OCI-LY1 (cell line): ENCODE measurements at regions not wholly inside any gene's neighbourhood (a gene's known extent, or its start where the extent isn't known, plus 50 kb on each side); places are given as distances from the start of the nearest gene placed in this dataset.

Experiments used
- H2AFZ ChIP-seq: fragments of 200-600 bp; sonication (generic), shearing (Covaris generic); 2 replicates; pipeline ENCODE4 v1.6.0; 2014; ENCODE audit warnings: antibody characterized with exemption, mild to moderate bottlenecking, low read length
- H3F3A ChIP-seq: fragments of 200-600 bp; sonication (generic), shearing (Covaris generic); 2 replicates; pipeline ENCODE4 v1.6.0; 2014; ENCODE audit warnings: mild to moderate bottlenecking, antibody characterized with exemption, low read length, moderate library complexity; ENCODE audit not compliant: insufficient read depth
- H3K27ac ChIP-seq: fragments of 200-600 bp; sonication (generic); 2 replicates; pipeline ENCODE4 v1.5.1; 2014; ENCODE audit warnings: low read length, mixed run types, mild to moderate bottlenecking, low read depth; ENCODE audit not compliant: poor library complexity, severe bottlenecking
- H3K27me3 ChIP-seq: fragments of 200-600 bp; sonication (generic); 2 replicates; pipeline ENCODE4 v1.6.0; 2014; ENCODE audit warnings: antibody characterized with exemption, mild to moderate bottlenecking, low read length, moderate library complexity; ENCODE audit not compliant: insufficient read depth
- H3K36me3 ChIP-seq: fragments of 200-600 bp; sonication (generic); 2 replicates; pipeline ENCODE4 v1.6.1; 2014; ENCODE audit warnings: mild to moderate bottlenecking, antibody characterized with exemption, low read length, moderate library complexity, mixed read lengths; ENCODE audit not compliant: insufficient read depth
- H3K4me1 ChIP-seq: fragments of 200-600 bp; sonication (generic); 2 replicates; pipeline ENCODE4 v1.5.1; 2014; ENCODE audit warnings: mild to moderate bottlenecking, low read length, moderate library complexity; ENCODE audit not compliant: insufficient read depth, severe bottlenecking
- H3K4me2 ChIP-seq: fragments of 200-600 bp; sonication (generic), shearing (Covaris generic); 2 replicates; pipeline ENCODE4 v1.6.1; 2014; ENCODE audit warnings: low read length
- H3K4me3 ChIP-seq: fragments of 200-600 bp; sonication (generic); 2 replicates; pipeline ENCODE4 v1.5.1; 2014; ENCODE audit warnings: low read length, low read depth, mild to moderate bottlenecking, mixed read lengths; ENCODE audit not compliant: poor library complexity, severe bottlenecking
- H3K79me2 ChIP-seq: fragments of 200-600 bp; shearing (Covaris generic); 2 replicates; pipeline ENCODE4 v1.6.1; 2016; ENCODE audit warnings: mixed run types, low read length, mixed read lengths; ENCODE audit not compliant: insufficient read depth
- H3K9ac ChIP-seq: fragments of 200-600 bp; sonication (generic), shearing (Covaris generic); 2 replicates; pipeline ENCODE4 v1.6.1; 2014; ENCODE audit warnings: mild to moderate bottlenecking, low read length, mixed read lengths
- H3K9me2 ChIP-seq: fragments of 200-600 bp; sonication (generic), shearing (Covaris generic); 2 replicates; pipeline ENCODE4 v1.6.1; 2014; ENCODE audit warnings: low read depth, mild to moderate bottlenecking, low read length, mixed read lengths
- H3K9me3 ChIP-seq: fragments of 200-600 bp; shearing (Covaris generic); 2 replicates; pipeline ENCODE4 v1.6.1; 2014; ENCODE audit warnings: low read length, mixed read lengths
- H4K20me1 ChIP-seq: fragments of 200-600 bp; sonication (generic), shearing (Covaris generic); 2 replicates; pipeline ENCODE4 v1.6.0; 2016; ENCODE audit warnings: mild to moderate bottlenecking, low read length; ENCODE audit not compliant: insufficient read depth
- EZH2 ChIP-seq: fragments of 200-600 bp; sonication (generic), shearing (Covaris generic); IDR thresholded peaks from 2 replicates; pipeline ENCODE4 v1.8.0; 2017; ENCODE audit warnings: borderline replicate concordance, mixed run types, mild to moderate bottlenecking, antibody characterized with exemption, low read length, moderate library complexity, mixed read lengths
- TF ChIP-seq, protein P1 (sequence below): fragments of 200-600 bp; sonication (generic), shearing (Covaris generic); IDR thresholded peaks from 2 replicates; pipeline ENCODE4 v1.5.1; 2017; ENCODE audit warnings: mild to moderate bottlenecking, antibody characterized with exemption, low read length, moderate library complexity, mixed read lengths

DNA sequence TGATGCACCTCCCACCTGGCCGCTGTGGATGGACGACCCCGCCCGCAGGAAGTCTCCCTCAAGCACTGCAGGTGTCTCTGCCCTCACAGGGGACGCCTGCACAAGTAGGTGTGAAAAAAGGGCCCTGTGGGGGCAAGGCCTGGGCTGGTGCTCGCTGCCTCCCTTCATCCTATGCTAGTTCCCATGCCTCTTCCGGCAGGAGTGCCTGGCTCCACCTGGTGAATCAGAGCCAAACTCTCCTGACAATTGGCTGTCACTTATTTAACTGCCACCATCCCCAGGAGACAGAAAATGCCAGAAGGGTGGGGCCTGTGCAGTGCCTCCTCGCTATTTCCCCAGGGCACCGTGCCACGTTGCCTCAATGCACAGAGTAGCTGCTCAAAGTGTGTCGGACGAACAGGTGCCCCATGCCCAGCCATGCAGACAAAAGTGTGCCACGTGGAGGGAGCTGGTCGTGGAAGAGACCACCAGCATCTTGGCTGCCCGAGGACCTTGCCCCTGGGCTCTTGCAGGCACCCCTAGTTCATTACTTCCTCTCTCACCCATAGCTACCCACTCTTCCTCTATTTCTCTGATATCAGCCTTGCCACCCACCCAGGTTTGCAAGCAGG is 170.7 kb downstream of the SEC14L1 start:
- H3K79me2 ChIP-seq, result no peaks in the 10 kb centered on the region
- peaks cover 23% of the 10 kb centered on the region for H3K4me1 ChIP-seq
- no peak overlapping the region for H2AFZ ChIP-seq
- no peak overlapping the region for H3K4me2 ChIP-seq
- peaks cover 4% of the 10 kb centered on the region; the same call in 1 of the 2 replicates for H3K27me3 ChIP-seq
- no peak overlapping the region for H3K9ac ChIP-seq
- no peaks in the 10 kb centered on the region for H3K9me2 ChIP-seq
- no peak overlapping the region for H3K4me3 ChIP-seq
- no peak overlapping the region for H3K27ac ChIP-seq
- no peaks in the 10 kb centered on the region for H3F3A ChIP-seq
- H3K9me3 ChIP-seq, result no peaks in the 10 kb centered on the region
- no peaks in the 10 kb centered on the region for H4K20me1 ChIP-seq
- no peak for TF ChIP-seq EZH2
- TF ChIP-seq, protein P1, sequence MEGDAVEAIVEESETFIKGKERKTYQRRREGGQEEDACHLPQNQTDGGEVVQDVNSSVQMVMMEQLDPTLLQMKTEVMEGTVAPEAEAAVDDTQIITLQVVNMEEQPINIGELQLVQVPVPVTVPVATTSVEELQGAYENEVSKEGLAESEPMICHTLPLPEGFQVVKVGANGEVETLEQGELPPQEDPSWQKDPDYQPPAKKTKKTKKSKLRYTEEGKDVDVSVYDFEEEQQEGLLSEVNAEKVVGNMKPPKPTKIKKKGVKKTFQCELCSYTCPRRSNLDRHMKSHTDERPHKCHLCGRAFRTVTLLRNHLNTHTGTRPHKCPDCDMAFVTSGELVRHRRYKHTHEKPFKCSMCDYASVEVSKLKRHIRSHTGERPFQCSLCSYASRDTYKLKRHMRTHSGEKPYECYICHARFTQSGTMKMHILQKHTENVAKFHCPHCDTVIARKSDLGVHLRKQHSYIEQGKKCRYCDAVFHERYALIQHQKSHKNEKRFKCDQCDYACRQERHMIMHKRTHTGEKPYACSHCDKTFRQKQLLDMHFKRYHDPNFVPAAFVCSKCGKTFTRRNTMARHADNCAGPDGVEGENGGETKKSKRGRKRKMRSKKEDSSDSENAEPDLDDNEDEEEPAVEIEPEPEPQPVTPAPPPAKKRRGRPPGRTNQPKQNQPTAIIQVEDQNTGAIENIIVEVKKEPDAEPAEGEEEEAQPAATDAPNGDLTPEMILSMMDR, result no peak
- no peaks in the 10 kb centered on the region for H3K36me3 ChIP-seq

- Histone ChIP-seq H3K9ac (no peak overlapping the region), H4K20me1 (no peaks in the 10 kb centered on the region), H3K36me3 (no peaks in the 10 kb centered on the region), H2AFZ (no peak overlapping the region), H3K27ac (no peak overlapping the region), H3K79me2 (no peaks in the 10 kb centered on the region), H3K27me3 (peaks cover 4% of the 10 kb centered on the region; the same call in 1 of the 2 replicates), H3K4me3 (no peak overlapping the region), H3K9me3 (no peaks in the 10 kb centered on the region), H3K4me1 (peaks cover 25% of the 10 kb centered on the region), H3K4me2 (no peak overlapping the region), H3K9me2 (no peaks in the 10 kb centered on the region), H3F3A (no peaks in the 10 kb centered on the region)
- TF ChIP-seq EZH2, result no peak
- TF ChIP-seq, protein P1, result no peak
These were observed 171.4 kb downstream of the SEC14L1 start for GRCh38 chr17:77312061-77312701.

DNA sequence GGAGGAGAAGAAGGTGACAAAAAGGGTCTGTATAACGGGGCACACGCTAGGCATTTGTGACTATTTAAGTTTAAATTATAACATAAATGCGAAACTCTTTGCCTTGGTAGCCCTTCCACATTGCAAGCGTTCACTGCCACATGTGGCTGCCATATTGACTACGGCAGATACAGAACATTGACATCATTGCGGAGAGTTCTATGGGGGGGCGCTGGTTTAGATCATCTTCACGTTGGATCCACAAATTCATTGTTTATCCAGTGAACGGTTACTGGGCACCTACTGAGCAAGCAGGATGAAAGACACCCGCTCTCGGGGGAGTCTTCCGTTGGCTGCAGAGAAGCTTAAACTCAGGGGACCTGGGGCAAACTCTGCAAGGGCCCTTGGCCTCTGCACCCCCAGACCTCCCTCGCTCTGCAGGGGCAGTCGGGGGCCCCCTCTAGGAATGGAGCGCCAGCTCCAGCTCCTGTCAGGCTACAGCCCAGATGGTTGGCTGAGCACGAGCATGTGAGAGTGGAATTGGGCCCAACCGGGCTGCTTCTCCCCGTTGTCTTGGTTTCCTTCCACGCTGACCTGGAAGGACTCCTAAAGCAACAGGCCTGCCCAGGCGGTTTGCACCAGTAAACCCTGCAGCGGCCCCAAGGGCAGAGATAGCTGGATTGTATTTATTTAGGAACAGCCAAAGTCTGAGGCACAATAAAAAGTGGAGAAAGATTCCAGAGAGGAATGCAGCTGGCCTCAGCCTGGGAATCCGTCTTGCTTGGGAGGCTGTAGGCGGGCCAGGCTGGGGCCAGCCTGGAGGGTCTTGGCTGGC is 172.2 kb downstream of the SEC14L1 start:
- Histone ChIP-seq H3K4me2 (no peak overlapping the region), H3K36me3 (no peaks in the 10 kb centered on the region), H3K4me3 (no peak overlapping the region), H4K20me1 (no peaks in the 10 kb centered on the region), H3K9ac (no peak overlapping the region), H2AFZ (no peak overlapping the region), H3K27me3 (peaks cover 4% of the 10 kb centered on the region; the same call in 1 of the 2 replicates), H3K4me1 (peaks cover 25% of the 10 kb centered on the region), H3K9me2 (no peaks in the 10 kb centered on the region), H3K27ac (no peak overlapping the region), H3K9me3 (no peaks in the 10 kb centered on the region), H3K79me2 (no peaks in the 10 kb centered on the region), H3F3A (no peaks in the 10 kb centered on the region)
- TF ChIP-seq, protein P1, result no peak
- TF ChIP-seq EZH2, result no peak
